Stimulated activated CD4-positive, alpha-beta T cell treated with anti-CD3 and anti-CD28 coated beads, Interleukin-4, amount 100 ng/mL, for 48 hours (primary cell): ENCODE measurements at regions not wholly inside any gene's neighbourhood (a gene's known extent, or its start where the extent isn't known, plus 50 kb on each side); places are given as distances from the start of the nearest gene placed in this dataset.

Source experiments
- DNase-seq, 2 donors: peaks; one replicate each; pipeline ENCODE4 v3.0.0-alpha.2; 2020; ENCODE audit warnings: low read depth in 2 of 2

DNA sequence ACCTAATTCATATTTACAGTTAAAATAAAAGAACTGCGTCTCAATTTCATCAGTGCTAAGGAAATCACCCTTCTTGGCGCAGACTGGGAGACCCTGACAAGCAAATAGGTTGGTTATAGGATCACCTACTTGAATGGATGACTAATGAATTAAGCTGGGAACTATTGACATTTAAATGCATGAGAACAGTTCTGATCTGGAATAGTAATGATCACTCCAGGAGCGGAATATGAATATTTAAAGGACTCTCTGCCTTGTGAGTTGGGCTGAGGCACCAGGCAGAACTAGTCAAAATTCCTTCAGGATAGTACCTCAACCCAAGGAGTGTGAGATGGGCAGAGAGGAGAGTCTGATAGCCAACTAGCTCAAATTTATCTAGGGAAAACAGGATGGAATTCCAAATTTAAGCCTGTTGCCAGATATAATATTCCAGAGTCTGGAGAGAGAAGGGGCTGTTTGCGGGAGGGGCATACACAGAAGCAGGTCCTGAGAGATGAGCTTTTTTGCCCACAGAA lies 364.4 kb downstream of the CSNK1G3 start:
- no peak for DNase-seq

DNA sequence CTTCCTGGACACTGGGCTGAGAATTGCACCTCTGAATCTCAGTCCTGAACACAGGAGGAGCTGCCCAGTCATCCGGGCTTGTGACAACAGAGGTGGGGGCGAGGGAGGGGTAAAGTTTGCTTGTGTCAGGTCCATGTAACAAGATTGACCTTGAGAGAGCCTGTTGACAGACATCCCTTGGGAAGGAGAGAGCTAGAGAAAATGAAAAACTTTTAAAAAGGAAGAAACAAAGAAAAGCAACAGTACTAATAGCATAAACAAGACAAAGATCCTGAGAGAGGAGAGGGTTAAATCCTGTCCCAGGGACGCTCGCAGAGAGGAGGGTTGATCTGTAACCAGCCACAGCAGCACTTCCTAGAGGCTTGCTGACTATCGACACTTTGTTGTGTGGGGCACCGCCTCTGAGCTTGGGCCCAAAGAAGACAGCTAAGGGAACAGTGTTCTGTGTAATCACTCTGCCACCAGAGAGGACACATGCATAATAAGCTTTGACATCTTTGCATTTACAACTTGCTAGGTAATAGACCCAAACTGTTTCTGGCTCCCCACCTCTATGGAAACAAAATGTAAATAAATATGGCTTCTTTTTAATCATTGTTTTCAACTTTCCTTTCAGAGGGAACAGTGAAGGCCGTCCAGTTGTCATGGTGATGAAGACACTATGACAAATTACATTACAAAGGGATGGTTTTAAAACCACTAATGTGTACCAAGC lies 363.7 kb downstream of the CSNK1G3 start:
- no peak for DNase-seq

DNA sequence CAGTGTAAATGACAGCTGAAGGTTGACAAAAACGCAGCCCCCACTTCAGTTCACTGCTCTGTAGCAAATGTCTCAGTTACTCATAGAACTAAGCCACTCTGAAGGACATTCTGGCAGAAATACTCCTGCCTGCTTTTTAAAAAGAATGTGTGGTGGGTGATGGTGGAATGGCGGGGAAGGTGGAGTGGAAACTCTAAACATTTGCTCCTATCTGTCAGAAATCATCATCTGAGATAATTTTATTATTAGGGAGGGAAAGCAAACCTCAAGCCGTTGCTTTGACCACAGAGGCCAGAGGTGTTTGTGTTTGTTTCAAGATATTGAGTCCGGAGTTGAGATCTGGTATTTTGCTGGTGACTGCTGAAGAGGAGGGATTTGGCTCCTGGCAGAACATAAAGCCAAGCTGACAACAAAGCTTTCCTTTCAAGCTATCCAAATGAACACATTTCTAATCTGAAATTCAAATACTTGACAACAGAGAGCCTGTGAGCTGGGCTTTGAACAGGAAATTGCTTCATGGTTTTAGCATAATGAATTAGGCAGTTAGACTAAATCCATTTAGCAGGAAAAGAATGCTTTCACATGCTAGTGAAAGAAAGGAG lies 362.7 kb downstream of the CSNK1G3 start:
- DNase-seq: no peak

DNA sequence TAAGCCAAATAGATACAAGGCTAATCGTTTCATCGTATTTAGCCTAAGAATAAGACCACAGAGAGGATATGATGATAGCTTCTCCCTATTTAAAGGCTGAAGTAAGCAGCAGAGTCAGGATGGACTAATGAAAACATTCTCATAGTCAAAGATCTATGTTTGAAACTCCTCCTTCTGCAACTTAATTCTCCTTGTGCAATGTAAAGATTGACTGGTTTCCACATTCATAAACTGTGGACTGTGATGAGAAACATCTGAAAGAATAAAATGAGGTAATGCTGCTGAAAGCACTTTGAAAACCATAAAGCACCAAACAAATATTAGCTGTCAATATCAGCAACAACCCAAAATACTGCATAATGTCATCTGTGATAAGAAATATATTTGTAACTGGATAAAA lies 361.9 kb downstream of the CSNK1G3 start:
- no peak for DNase-seq

DNA sequence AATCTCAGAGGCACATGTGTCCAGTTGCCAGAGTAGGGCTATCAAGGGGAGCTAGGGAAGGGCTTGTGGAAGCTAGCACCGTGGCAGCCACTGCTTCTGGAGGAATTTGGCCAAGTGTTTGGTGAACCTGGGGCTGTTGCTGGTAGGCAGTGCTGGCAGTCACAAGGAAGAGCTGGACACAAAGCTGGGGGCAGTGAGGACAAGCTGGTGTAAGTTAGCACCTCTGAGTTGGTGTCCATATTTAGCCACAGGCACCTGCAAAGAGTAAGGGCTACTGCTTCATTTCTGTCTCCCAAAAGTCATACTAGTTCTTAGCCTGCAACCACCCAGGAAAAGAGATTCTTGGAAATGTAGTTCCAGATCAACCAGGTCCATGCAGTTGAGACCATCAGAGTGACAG lies 359.4 kb downstream of the CSNK1G3 start:
- no peak for DNase-seq

DNA sequence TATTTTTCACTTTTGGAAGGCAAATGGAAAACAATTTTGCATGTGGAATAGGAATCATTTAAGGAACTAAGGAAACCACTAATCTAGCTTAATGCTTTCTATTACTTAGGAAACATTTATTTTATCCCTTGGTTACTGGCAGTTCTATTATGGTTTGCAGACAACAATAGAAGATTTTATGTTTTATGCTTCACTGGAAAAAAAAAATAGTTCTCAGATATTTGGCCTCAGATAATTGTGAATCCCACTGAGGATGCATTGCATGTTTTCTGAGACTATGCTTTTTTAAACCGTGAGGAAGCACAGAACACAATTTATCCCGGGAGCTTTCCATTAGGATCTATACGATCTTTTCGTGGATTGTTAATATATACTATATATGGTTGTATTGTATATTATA lies 356.9 kb downstream of the CSNK1G3 start:
- no peak for DNase-seq

DNA sequence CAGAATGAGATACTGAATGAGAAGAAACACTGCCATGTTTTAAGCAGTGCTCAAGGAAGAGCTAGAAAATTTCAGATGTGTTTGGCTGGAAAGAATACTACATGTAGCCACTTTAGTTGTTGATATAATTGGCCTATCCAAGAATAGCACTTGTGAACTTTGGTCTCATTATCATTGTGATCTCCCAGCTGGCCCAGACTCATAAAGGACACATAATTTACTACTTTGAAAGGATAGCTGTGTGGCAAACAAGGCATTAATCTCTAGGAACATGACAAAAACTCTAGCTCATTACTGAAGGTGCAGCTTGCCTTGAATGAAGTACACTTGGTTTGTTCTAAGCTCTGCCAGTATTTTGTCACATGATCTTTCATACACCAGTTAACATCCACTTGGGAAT lies 356.3 kb downstream of the CSNK1G3 start:
- no peak for DNase-seq

DNA sequence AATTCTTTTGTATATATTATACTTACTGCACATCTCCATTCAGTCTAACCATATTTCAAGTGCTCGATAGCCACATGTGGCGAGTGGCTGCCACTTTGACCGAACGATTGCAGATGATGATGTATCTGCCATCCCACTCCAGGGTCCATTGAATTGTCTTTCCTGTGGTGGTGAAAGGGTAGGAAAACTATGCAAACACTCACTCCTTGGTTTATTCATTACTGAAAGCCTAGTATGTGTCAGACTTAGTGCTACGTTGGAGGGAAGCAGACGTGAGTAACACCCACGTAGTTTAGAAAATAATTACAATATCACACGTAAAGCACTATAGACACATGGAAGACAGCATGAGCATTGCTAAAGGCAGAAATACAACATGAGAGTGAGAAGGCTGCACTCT lies 353.7 kb downstream of the CSNK1G3 start:
- no peak for DNase-seq

DNA sequence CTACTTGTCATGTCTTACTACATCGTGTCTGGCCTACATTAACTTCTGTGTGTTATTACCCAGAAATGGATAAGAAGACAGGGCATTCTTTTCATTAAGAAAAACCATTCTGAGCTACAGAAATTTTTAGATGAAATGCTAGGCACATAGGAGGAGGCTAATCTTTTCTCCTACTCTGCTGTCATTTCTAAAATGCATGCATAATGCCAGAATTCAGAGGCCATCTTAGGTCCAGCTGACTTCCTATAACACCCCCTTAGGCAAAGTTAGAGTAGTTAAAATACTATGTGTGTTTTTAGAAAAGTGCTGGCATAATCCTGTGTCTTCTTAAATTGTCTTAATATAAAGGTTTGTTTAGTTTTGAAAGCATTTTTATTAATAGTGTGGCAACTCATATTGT lies 352.6 kb downstream of the CSNK1G3 start:
- DNase-seq: no peak

DNA sequence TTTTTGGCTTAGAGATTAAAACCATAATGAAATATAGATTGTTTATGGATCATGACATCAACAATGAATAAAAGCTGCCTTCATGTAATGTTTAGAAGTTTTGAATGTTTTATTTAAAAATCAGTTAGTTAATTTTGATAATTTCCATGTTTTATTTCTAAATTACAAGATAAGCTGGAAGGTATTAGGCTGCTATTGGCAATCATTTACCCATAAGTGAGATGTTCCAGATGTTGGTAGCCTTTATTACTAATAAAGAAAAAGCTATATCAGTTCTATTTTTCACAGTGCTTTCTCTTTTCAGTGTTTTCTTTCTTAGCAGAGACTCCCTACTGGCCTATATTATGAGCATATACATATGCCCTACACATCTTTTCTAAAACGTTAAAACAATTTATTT lies 347.0 kb downstream of the CSNK1G3 start:
- DNase-seq: no peak

DNA sequence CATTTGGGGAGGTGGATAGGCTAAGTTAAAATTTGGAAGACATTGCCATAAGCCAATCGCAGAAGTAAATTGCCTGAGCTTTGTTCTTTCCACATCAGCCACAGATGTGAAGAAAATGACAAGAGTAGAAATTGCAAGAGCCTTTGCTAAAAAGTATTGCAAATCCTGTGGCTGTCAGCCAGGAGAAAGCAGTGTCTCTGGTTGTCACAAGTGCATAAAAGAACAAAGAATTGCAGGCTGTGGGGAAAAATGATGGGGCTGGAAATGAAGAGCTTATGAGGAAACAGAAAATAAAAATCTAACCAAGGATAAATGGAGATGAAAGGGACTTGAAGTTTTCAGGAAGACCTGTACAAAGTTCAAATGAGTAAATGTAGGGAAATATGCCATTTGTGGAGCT lies 344.8 kb downstream of the CSNK1G3 start:
- DNase-seq: no peak

DNA sequence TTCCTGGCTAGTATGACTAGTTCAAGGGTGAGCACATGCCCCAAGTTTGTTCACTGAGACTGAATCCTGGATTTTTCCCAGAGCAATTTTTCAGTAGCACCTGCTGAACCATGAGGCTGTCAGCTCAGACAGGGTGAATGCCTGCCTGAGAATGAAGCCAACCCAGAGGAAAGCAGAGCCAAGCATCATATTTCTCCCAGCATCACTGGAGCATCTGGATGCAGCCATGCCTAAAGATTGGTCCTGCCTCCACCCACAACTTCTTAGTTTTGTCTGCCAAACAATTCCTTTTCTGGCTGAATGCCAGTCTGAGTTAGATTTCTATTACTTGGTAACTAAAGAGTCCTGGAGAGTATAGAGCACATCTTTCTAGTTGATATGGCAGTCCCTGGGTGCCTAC lies 343.6 kb downstream of the CSNK1G3 start:
- DNase-seq: no peak

DNA sequence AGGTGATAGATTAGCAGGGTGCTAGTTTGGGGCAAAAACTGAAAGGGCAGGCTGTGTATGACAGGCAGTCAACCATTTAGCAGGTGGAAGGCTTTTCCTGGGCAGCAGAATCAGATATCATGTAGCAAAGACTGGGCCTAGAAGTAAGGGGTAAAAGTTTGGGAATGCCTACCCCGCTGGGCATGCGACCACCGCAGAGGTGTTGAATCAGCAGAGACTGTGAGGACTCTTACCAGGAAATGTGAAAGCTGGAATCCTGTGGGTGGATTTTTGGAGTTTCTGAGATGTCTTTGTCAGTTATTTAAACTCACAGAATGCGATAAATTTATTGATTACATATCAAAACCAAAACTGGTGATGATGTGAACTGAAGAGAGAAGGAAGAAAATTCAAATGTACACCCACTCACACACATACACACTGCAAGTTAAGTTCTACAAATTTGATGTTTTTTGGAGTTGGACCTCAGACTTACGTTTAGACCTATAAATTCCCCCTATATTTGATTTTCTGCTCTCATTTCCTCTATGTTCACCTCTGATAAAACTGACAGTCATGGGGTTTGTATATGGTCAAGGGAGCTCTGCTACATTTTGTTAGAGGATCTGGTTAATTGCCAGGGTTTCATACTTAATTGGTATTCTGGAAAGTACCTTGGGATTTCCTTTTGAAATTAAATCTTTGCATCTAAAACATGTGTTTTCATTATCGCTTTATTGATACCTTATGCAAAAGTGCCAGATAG lies 333.6 kb downstream of the CSNK1G3 start:
- DNase-seq: no peak

DNA sequence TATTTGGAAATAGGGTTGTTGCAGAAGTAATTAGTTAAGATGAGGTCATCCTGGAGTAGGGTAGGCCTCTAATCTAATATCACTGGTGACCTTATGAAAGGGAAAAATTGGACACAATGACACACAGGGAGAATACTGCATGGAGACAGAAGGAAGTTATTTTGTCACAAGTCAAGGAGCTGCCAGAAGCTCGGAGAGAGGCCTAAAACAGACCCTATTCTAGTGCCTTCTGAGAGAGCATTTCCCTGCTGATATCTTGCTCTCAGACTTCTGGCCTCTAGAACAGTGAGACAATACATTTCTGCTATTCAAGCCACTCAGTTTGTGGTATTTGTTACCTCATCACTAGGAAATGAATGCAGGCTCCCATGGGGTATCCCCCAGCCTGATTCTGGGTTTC lies 332.9 kb downstream of the CSNK1G3 start:
- no peak for DNase-seq

DNA sequence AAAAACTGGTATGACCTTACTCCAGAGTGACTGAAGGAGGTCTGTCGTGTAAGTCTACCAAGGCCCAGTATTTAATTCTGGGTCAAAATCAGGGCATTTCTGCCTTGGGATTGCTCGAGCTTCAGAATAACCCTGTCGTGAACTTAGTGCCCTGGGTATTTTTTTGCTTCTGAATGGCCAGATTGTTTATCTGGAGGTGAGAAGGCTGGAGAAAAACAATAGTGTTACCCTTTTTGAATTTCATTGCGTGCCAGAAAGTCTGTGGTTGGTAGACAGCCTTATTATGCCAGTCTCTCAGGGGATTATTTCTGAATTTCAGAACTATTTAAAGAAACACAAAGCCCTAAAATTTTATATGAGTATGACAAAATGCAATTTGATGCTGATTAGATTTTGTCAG lies 323.4 kb downstream of the CSNK1G3 start:
- DNase-seq: no peak

DNA sequence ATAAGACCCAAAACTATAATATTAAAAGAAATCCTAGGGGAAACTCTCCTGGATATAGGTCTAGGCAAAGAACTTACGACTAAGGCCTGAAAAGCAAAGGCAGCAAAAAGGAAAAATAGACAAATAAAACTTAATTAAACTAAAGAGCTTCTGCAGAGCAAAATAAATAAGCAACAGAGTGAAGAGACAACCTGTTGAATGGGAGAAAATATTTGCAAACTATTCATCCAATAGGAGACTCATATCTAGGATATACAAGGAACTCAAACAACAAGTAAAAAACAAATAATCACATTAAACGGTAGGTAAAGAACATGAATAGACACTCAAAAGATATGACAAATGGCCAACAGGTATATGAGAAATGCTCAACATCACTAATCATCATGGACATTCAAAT lies 318.6 kb downstream of the CSNK1G3 start:
- no peak for DNase-seq

DNA sequence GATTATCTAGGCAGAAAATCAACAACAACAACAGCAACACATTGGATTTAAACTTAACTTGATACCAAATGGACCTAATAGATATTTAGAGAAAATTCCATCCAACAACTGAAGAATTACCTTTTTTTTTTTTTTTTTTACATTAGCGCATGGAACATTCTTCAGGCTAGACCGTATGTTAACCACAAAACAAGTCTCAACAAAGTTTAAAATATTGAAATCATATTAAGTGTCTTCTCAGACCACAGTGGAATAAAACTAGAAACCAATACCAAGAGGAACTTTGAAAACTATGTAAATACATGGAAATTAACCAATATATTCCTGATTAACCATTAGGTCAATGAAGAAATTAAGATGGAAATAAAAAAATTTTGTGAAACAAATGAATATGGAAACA lies 315.8 kb downstream of the CSNK1G3 start:
- DNase-seq: no peak

DNA sequence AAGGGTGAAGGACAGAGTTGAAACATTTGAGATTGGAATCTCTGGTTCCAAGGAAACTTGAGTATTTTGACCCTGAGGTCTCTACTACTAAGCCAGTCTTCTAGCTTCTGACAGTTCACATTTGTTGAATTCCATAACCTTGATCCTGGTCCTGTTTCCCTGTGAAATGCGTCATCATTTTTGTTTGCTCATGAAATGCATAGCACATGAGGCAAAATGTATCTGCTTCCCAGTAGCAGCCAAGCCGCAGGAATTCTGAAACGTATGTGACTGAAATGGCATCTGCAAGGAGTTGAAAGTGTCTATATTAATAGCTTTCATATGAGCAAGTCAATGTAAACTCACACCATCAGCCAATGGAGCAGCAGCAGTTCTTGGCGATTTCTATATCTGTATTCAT lies 307.9 kb downstream of the CSNK1G3 start:
- DNase-seq: no peak

DNA sequence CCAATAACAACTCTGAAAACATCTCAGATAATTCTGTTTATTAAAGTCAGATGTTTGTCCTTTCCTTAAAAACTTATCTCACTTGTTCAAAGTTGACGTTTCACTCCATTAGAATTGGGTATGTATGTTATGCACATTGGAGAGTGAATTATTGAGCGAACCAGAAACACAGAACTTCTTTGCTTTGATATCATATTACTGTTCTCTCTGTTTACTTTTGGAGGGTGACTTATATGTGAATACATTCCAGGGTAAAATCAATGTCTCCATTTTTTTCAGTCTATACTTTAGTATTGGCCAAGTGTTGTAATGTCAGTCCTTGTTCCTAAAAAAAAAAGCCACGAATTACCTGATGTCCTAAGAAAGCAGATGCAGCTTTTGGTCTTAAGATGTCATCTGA lies 307.4 kb downstream of the CSNK1G3 start:
- no peak for DNase-seq

DNA sequence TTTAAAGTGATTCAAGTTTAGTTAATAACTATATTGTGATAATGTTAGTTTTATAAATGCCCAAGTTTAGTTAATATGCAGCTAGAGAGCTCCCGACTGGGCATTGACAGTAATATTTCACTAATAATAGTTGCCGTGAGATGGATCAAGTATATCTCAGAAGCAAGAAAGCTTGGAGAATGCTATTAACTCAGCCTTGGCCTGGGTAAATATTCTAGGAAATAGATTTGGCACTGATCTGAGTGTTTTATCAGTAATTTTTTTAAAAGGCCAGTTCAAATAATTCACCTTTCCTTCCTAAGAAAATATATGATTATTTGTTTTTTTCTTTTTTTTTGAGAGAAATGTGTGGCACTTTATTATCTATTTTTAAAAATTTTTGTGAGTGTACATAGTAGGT lies 305.3 kb downstream of the CSNK1G3 start:
- DNase-seq: no peak

DNA sequence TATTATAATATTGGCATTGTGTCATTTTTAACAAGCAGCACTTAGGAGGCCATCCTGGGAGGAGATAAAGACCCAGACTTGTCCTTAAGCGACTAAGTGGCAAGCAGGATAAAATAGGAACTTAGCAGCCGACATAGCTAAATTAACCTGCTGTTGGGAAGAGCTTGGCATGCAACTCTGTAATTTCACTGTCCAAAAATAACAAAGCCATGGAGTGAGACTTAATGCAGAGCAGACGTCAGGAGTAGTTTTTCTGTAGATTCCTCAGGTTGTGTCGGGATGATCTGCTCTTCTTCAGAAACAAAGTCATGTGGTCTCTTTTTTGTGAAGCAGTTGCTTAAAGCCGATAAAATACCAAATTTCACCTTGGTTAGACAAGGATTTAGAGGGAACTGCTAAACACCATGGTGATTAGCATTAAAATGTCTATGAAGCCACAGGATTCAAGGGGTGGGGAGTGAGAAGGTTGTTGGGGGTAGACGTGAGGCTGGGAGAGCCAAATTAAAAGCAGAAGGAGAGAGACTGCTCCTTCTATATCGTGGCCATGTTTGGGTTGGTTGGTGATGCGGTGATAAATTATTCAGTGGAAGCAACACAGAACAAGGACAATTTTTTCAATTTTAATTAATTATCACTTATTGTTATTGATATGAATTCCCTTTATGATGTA lies 303.0 kb downstream of the CSNK1G3 start:
- no peak for DNase-seq

DNA sequence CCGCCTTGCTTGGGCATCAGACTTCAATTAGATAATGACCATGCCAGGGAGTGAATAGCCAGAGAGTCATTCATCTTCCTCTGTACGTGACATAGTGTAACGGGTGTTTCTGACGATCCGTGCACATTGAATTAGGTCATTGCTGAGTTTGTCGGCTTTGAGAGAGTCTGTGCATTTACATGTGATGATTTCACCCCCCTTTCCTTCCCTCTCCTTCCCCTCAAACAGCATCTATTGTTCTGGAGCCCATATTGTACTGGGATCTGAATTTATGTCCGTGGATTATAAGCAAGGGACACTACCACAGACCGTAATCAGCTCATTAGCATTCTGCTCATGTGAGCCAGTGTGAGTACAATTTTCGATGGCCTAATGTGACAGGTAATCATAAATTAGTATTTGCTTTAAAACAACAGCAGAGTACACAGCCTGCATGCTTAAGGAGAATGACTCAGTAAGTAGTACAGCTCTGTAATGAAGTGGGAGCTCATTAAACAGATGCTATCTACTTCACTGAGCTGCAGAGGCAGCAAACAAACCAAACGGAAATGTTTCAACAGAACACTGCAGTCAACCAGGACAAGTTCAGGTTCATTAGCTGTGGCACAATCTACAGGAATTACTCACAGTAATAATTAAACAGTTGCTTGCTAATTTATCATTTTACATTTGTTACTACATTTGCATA lies 302.1 kb downstream of the CSNK1G3 start:
- no peak for DNase-seq
